Karpas-422 (cell line): ENCODE measurements at regions not wholly inside any gene's neighbourhood (a gene's known extent, or its start where the extent isn't known, plus 50 kb on each side); places are given as distances from the start of the nearest gene placed in this dataset.
"Not testable (repeated sequence)": the region's sequence is repeated elsewhere in the genome, so short reads cannot be mapped to it uniquely, and the experiment has no call there.

Source experiments
- DNase-seq: peaks from one replicate; pipeline ENCODE4 v3.0.0-alpha.2; 2015
- H2AFZ ChIP-seq: fragments of 200-600 bp; sonication (generic); 2 replicates; pipeline ENCODE4 v1.6.1; 2014; ENCODE audit warnings: antibody characterized with exemption, low read length, mixed read lengths
- H3K27ac ChIP-seq: fragments of 200-600 bp; sonication (generic); 2 replicates; pipeline ENCODE4 v1.5.1; 2014; ENCODE audit warnings: mild to moderate bottlenecking, low read length, moderate library complexity
- H3K27me3 ChIP-seq: fragments of 200-600 bp; sonication (generic); 2 replicates; pipeline ENCODE4 v1.6.1; 2014; ENCODE audit warnings: low read length, mixed read lengths
- H3K36me3 ChIP-seq: fragments of 200-600 bp; sonication (generic); 2 replicates; pipeline ENCODE4 v1.6.1; 2014; ENCODE audit warnings: low read length, mixed read lengths; ENCODE audit not compliant: insufficient read depth
- H3K4me1 ChIP-seq: fragments of 200-600 bp; sonication (generic); 2 replicates; pipeline ENCODE4 v1.6.1; 2014; ENCODE audit warnings: mild to moderate bottlenecking, low read length, mixed read lengths
- H3K4me2 ChIP-seq: fragments of 200-600 bp; sonication (generic); 2 replicates; pipeline ENCODE4 v1.6.1; 2014; ENCODE audit warnings: low read length, low read depth, mild to moderate bottlenecking; ENCODE audit not compliant: poor library complexity, severe bottlenecking
- H3K4me3 ChIP-seq: fragments of 200-600 bp; sonication (generic); 2 replicates; pipeline ENCODE4 v1.5.1; 2014; ENCODE audit warnings: mild to moderate bottlenecking, antibody characterized with exemption, low read length, mixed read lengths
- H3K79me2 ChIP-seq: fragments of 200-600 bp; sonication (generic); 2 replicates; pipeline ENCODE4 v1.6.1; 2014; ENCODE audit warnings: mild to moderate bottlenecking, low read length, mixed read lengths
- H3K9ac ChIP-seq: fragments of 200-600 bp; sonication (generic); 2 replicates; pipeline ENCODE4 v1.6.0; 2014; ENCODE audit warnings: low read length
- H3K9me2 ChIP-seq: fragments of 200-600 bp; sonication (generic), shearing (Covaris generic); replicated peaks from 2 replicates; pipeline ENCODE4 v1.6.0; 2014; ENCODE audit warnings: mild to moderate bottlenecking, low read length, moderate library complexity; ENCODE audit not compliant: insufficient read depth
- H3K9me3 ChIP-seq: fragments of 300-700, 200-600 bp; sonication (generic); 2 replicates; pipeline ENCODE4 v1.6.1; 2014; ENCODE audit warnings: low read length, mixed read lengths
- H4K20me1 ChIP-seq: fragments of 200-600 bp; sonication (generic); 2 replicates; pipeline ENCODE4 v1.6.1; 2014; ENCODE audit warnings: mild to moderate bottlenecking, antibody characterized with exemption, low read length, low read depth; ENCODE audit not compliant: insufficient read depth

GRCh38 chr13:44870456-44870929, 118.8 kb downstream of the NUFIP1 start:
- no peak for DNase-seq
- no peaks in the 10 kb centered on the region for H3K9me3 ChIP-seq
- H3K79me2 ChIP-seq, result no peaks in the 10 kb centered on the region
- H3K36me3 ChIP-seq, result no peaks in the 10 kb centered on the region
- H3K9me2 ChIP-seq, result no peaks in the 10 kb centered on the region
- H3K27ac ChIP-seq, result no peak overlapping the region
- H3K9ac ChIP-seq, result no peak overlapping the region
- H4K20me1 ChIP-seq, result no peaks in the 10 kb centered on the region
- H3K4me2 ChIP-seq, result no peak overlapping the region
- no peaks in the 10 kb centered on the region for H3K4me1 ChIP-seq
- H2AFZ ChIP-seq, result no peak overlapping the region
- H3K27me3 ChIP-seq, result no peaks in the 10 kb centered on the region
- no peak overlapping the region for H3K4me3 ChIP-seq

GRCh38 chr13:44869167-44869566, 120.1 kb downstream of the NUFIP1 start:
- Histone ChIP-seq H4K20me1 (no peaks in the 10 kb centered on the region), H2AFZ (no peak overlapping the region), H3K9ac (no peak overlapping the region), H3K27ac (no peak overlapping the region), H3K9me2 (no peaks in the 10 kb centered on the region), H3K9me3 (no peaks in the 10 kb centered on the region), H3K79me2 (no peaks in the 10 kb centered on the region), H3K36me3 (no peaks in the 10 kb centered on the region), H3K4me1 (no peaks in the 10 kb centered on the region), H3K4me2 (no peak overlapping the region), H3K27me3 (no peaks in the 10 kb centered on the region), H3K4me3 (no peak overlapping the region)
- DNase-seq, result no peak

- H3K4me3 ChIP-seq, result no peak overlapping the region
- no peaks in the 10 kb centered on the region for H3K9me2 ChIP-seq
- no peak overlapping the region for H2AFZ ChIP-seq
- H3K27ac ChIP-seq, result no peak overlapping the region
- no peaks in the 10 kb centered on the region for H3K79me2 ChIP-seq
- no peak for DNase-seq
- H3K9me3 ChIP-seq, result no peaks in the 10 kb centered on the region
- no peaks in the 10 kb centered on the region for H3K4me1 ChIP-seq
- no peaks in the 10 kb centered on the region for H3K27me3 ChIP-seq
- H3K4me2 ChIP-seq, result no peak overlapping the region
- no peaks in the 10 kb centered on the region for H4K20me1 ChIP-seq
- no peak overlapping the region for H3K9ac ChIP-seq
- no peaks in the 10 kb centered on the region for H3K36me3 ChIP-seq
Measured at GRCh38 chr13:44868397-44868796, 120.9 kb downstream of the NUFIP1 start.

- H3K79me2 ChIP-seq, result no peaks in the 10 kb centered on the region
- H3K4me2 ChIP-seq, result no peak overlapping the region
- H3K9ac ChIP-seq, result no peak overlapping the region
- no peaks in the 10 kb centered on the region for H3K27me3 ChIP-seq
- H4K20me1 ChIP-seq, result no peaks in the 10 kb centered on the region
- H3K36me3 ChIP-seq, result no peaks in the 10 kb centered on the region
- DNase-seq, result no peak
- no peaks in the 10 kb centered on the region for H3K9me3 ChIP-seq
- H3K27ac ChIP-seq, result no peak overlapping the region
- no peaks in the 10 kb centered on the region for H3K9me2 ChIP-seq
- H3K4me1 ChIP-seq, result no peaks in the 10 kb centered on the region
- H2AFZ ChIP-seq, result no peak overlapping the region
- no peak overlapping the region for H3K4me3 ChIP-seq
Measured at GRCh38 chr13:44867825-44868224, 121.4 kb downstream of the NUFIP1 start.

- Histone ChIP-seq H3K4me2 (no peak overlapping the region), H3K9me2 (no peaks in the 10 kb centered on the region), H3K4me3 (no peak overlapping the region), H2AFZ (no peak overlapping the region), H3K27me3 (no peaks in the 10 kb centered on the region), H3K4me1 (no peaks in the 10 kb centered on the region), H3K27ac (no peak overlapping the region), H4K20me1 (no peaks in the 10 kb centered on the region), H3K9me3 (no peaks in the 10 kb centered on the region), H3K36me3 (no peaks in the 10 kb centered on the region), H3K79me2 (no peaks in the 10 kb centered on the region), H3K9ac (no peak overlapping the region)
- no peak for DNase-seq
Measured at GRCh38 chr13:44866411-44866911, 122.8 kb downstream of the NUFIP1 start.

- no peak overlapping the region for H3K9ac ChIP-seq
Measured at GRCh38 chr13:44865722-44866410, 123.4 kb downstream of the NUFIP1 start.

GRCh38 chr13:44863641-44864040, 125.6 kb downstream of the NUFIP1 start:
- not testable (repeated sequence) for H3K27ac ChIP-seq, H3K79me2 ChIP-seq, H3K36me3 ChIP-seq, DNase-seq, H3K4me2 ChIP-seq, H3K9me3 ChIP-seq, H3K9me2 ChIP-seq, H3K9ac ChIP-seq, H3K4me1 ChIP-seq, H3K4me3 ChIP-seq, H2AFZ ChIP-seq, H4K20me1 ChIP-seq, H3K27me3 ChIP-seq

More at GRCh38 chr13:44865722-44866410, 123.4 kb downstream of the NUFIP1 start:
- Histone ChIP-seq H3K36me3 (no peaks in the 10 kb centered on the region), H3K27ac (no peak overlapping the region), H3K9me2 (no peaks in the 10 kb centered on the region), H3K4me2 (no peak overlapping the region), H2AFZ (no peak overlapping the region), H3K9me3 (no peaks in the 10 kb centered on the region), H3K27me3 (no peaks in the 10 kb centered on the region), H3K4me3 (no peak overlapping the region), H3K79me2 (no peaks in the 10 kb centered on the region), H4K20me1 (no peaks in the 10 kb centered on the region), H3K4me1 (no peaks in the 10 kb centered on the region)
- DNase-seq, result no peak

GRCh38 chr13:44860454-44860853, 128.8 kb downstream of the NUFIP1 start:
- no peak overlapping the region for H3K4me3 ChIP-seq
- no peaks in the 10 kb centered on the region for H4K20me1 ChIP-seq
- no peak overlapping the region for H3K9ac ChIP-seq
- H2AFZ ChIP-seq, result no peak overlapping the region
- H3K27ac ChIP-seq, result no peak overlapping the region
- H3K9me2 ChIP-seq, result no peaks in the 10 kb centered on the region
- H3K36me3 ChIP-seq, result no peaks in the 10 kb centered on the region
- no peaks in the 10 kb centered on the region for H3K27me3 ChIP-seq
- no peaks in the 10 kb centered on the region for H3K9me3 ChIP-seq
- DNase-seq, result no peak
- no peaks in the 10 kb centered on the region for H3K4me1 ChIP-seq
- H3K4me2 ChIP-seq, result no peak overlapping the region
- H3K79me2 ChIP-seq, result no peaks in the 10 kb centered on the region
